H9 (cell line): ENCODE measurements at regions not wholly inside any gene's neighbourhood (a gene's known extent, or its start where the extent isn't known, plus 50 kb on each side); places are given as distances from the start of the nearest gene placed in this dataset.

Experiments
- DNase-seq: peaks from one replicate; pipeline ENCODE4 v3.0.0-alpha.2; 2017
- H2AFZ ChIP-seq: one replicate; pipeline ENCODE4 v1.6.1; 2013; ENCODE audit warnings: mild to moderate bottlenecking, low read length, control low read depth, moderate library complexity
- H2AK5ac ChIP-seq: 2 replicates; pipeline ENCODE4 v1.6.1; 2013; ENCODE audit warnings: low read length, control low read depth, mixed read lengths; ENCODE audit not compliant: insufficient read length
- H2BK120ac ChIP-seq: one replicate; pipeline ENCODE4 v1.6.1; 2013; ENCODE audit warnings: low read depth, mild to moderate bottlenecking, low read length, control low read depth, inconsistent platforms; ENCODE audit not compliant: poor library complexity, severe bottlenecking
- H2BK12ac ChIP-seq: 2 replicates; pipeline ENCODE4 v1.6.1; 2013; ENCODE audit warnings: low read length, control low read depth, mixed read lengths, low read depth; ENCODE audit not compliant: insufficient read length
- H2BK15ac ChIP-seq: 2 replicates; pipeline ENCODE4 v1.6.1; 2013; ENCODE audit warnings: low read depth, low read length, control low read depth
- H2BK20ac ChIP-seq: one replicate; pipeline ENCODE4 v1.6.1; 2013; ENCODE audit warnings: low read depth, mild to moderate bottlenecking, low read length, control low read depth, inconsistent platforms; ENCODE audit not compliant: poor library complexity, severe bottlenecking
- H2BK5ac ChIP-seq: 2 replicates; pipeline ENCODE4 v1.6.1; 2013; ENCODE audit warnings: low read length, control low read depth, mixed read lengths; ENCODE audit not compliant: insufficient read length
- H3K14ac ChIP-seq: 2 replicates; pipeline ENCODE4 v1.6.1; 2013; ENCODE audit warnings: low read length, control low read depth; ENCODE audit not compliant: insufficient read depth
- H3K18ac ChIP-seq: 2 replicates; pipeline ENCODE4 v1.6.1; 2013; ENCODE audit warnings: low read depth, mild to moderate bottlenecking, mixed read lengths, low read length, control low read depth; ENCODE audit not compliant: insufficient read length
- H3K23ac ChIP-seq: 2 replicates; pipeline ENCODE4 v1.6.1; 2013; ENCODE audit warnings: low read length, control low read depth, mixed read lengths, low read depth; ENCODE audit not compliant: insufficient read length
- H3K23me2 ChIP-seq: 2 replicates; pipeline ENCODE4 v1.6.1; 2013; ENCODE audit warnings: low read depth, mild to moderate bottlenecking, mixed read lengths, low read length, control low read depth; ENCODE audit not compliant: insufficient read length, poor library complexity, severe bottlenecking
- H3K27ac ChIP-seq: 2 replicates; pipeline ENCODE4 v1.5.1; 2013; ENCODE audit warnings: low read length, control low read depth, mixed read lengths, low read depth; ENCODE audit not compliant: insufficient read length
- H3K27me3 ChIP-seq: 2 replicates; pipeline ENCODE4 v1.6.1; 2013; ENCODE audit warnings: low read length, control low read depth, inconsistent platforms; ENCODE audit not compliant: insufficient read depth
- H3K4ac ChIP-seq: 2 replicates; pipeline ENCODE4 v1.6.1; 2013; ENCODE audit warnings: low read depth, mild to moderate bottlenecking, control low read depth, inconsistent platforms, low read length, moderate library complexity
- H3K4me1 ChIP-seq: 2 replicates; pipeline ENCODE4 v1.6.1; 2013; ENCODE audit warnings: low read length, control low read depth, inconsistent platforms; ENCODE audit not compliant: insufficient read depth
- H3K4me2 ChIP-seq: 2 replicates; pipeline ENCODE4 v1.6.1; 2013; ENCODE audit warnings: low read length, control low read depth, mixed read lengths; ENCODE audit not compliant: insufficient read length, insufficient read depth
- H3K56ac ChIP-seq: 2 replicates; pipeline ENCODE4 v1.6.1; 2013; ENCODE audit warnings: low read depth, mild to moderate bottlenecking, mixed read lengths, low read length, control low read depth; ENCODE audit not compliant: insufficient read length
- H3K79me1 ChIP-seq: 2 replicates; pipeline ENCODE4 v1.6.1; 2013; ENCODE audit warnings: low read depth, mild to moderate bottlenecking, moderate library complexity, low read length, control low read depth, inconsistent platforms; ENCODE audit not compliant: insufficient read depth, poor library complexity, severe bottlenecking
- H3K79me2 ChIP-seq: 2 replicates; pipeline ENCODE4 v1.6.1; 2013; ENCODE audit warnings: low read length, control low read depth, inconsistent platforms; ENCODE audit not compliant: insufficient read depth
- H3K9ac ChIP-seq: 2 replicates; pipeline ENCODE4 v1.6.1; 2013; ENCODE audit warnings: low read length, control low read depth, mixed read lengths; ENCODE audit not compliant: insufficient read length; ENCODE audit errors: extremely low read depth
- H3K9me3 ChIP-seq: one replicate; pipeline ENCODE4 v1.6.1; 2013; ENCODE audit warnings: low read depth, low read length, inconsistent platforms; ENCODE audit not compliant: control insufficient read depth
- H3T11ph ChIP-seq: one replicate; pipeline ENCODE4 v1.6.1; 2013; ENCODE audit warnings: mild to moderate bottlenecking, low read length, control low read depth, inconsistent platforms
- H4K20me1 ChIP-seq: one replicate; pipeline ENCODE4 v1.6.1; 2013; ENCODE audit not compliant: control insufficient read depth, insufficient read length, insufficient read depth
- H4K5ac ChIP-seq: 2 replicates; pipeline ENCODE4 v1.6.1; 2013; ENCODE audit warnings: low read depth, mild to moderate bottlenecking, mixed read lengths, low read length, control low read depth; ENCODE audit not compliant: insufficient read length
- H4K8ac ChIP-seq: replicated peaks from 2 replicates; pipeline ENCODE4 v1.6.1; 2013; ENCODE audit warnings: low read length, control low read depth, mixed read lengths, low read depth; ENCODE audit not compliant: insufficient read length
- H4K91ac ChIP-seq: 2 replicates; pipeline ENCODE4 v1.6.1; 2013; ENCODE audit warnings: low read depth, mild to moderate bottlenecking, moderate library complexity, mixed read lengths, low read length, control low read depth; ENCODE audit not compliant: insufficient read length
- H3K27ac Mint-ChIP-seq, 3 experiments: 2 replicates in 2 of 3; 3 replicates in 1 of 3; pipeline ENCODE4 v1.8.0; 2020 to 2021; ENCODE audit warnings: mixed read lengths in 3 of 3, mild to moderate bottlenecking in 1 of 3, moderate library complexity in 1 of 3
- H3K27me3 Mint-ChIP-seq: 2 replicates; pipeline ENCODE4 v1.8.0; 2021; ENCODE audit warnings: low read depth, mild to moderate bottlenecking, moderate library complexity, mixed read lengths
- H3K36me3 Mint-ChIP-seq, 3 experiments: 2 replicates in 2 of 3; 3 replicates in 1 of 3; pipeline ENCODE4 v1.8.0; 2020 to 2021; ENCODE audit warnings: low read depth in 3 of 3, mixed read lengths in 3 of 3; ENCODE audit not compliant: insufficient read depth in 1 of 3
- H3K4me1 Mint-ChIP-seq, 2 experiments: 2 replicates each; pipeline ENCODE4 v1.8.0; 2020; ENCODE audit warnings: mixed read lengths in 2 of 2
- H3K4me3 Mint-ChIP-seq, 2 experiments: 2 replicates in 1 of 2; 3 replicates in 1 of 2; pipeline ENCODE4 v1.8.0; 2020 to 2021; ENCODE audit warnings: mild to moderate bottlenecking in 2 of 2, mixed read lengths in 2 of 2, moderate library complexity in 1 of 2
- H3K9me3 Mint-ChIP-seq, 2 experiments: 2 replicates in 1 of 2; 3 replicates in 1 of 2; pipeline ENCODE4 v1.8.0; 2020; ENCODE audit warnings: mild to moderate bottlenecking in 2 of 2, mixed read lengths in 2 of 2, moderate library complexity in 1 of 2
- CTCF ChIP-seq: fragments of 200-600 bp; sonication (generic); conservative IDR thresholded peaks from 3 replicates; pipeline ENCODE4 v1.8.0; 2021; ENCODE audit warnings: antibody characterized with exemption, mild to moderate bottlenecking
- WGBS: extraction: QIAGEN DNeasy Blood & Tissue Kit; methylation state at CpG from one replicate; pipeline ENCODE4 v1.1.7; 2013; ENCODE audit warnings: missing lambda C conversion rate, low lambda C conversion rate, mixed read lengths; ENCODE audit not compliant: insufficient read length; ENCODE audit errors: extremely low coverage; 5-methylcytosine and 5-hydroxymethylcytosine counted together

- Mint-ChIP-seq H3K36me3 (no peaks in the 10 kb centered on the region), H3K4me3 (no peak overlapping the region), H3K27ac (no peak overlapping the region), H3K9me3 (no peaks in the 10 kb centered on the region; a peak in 1 of 5 replicates), H3K4me1 (peaks cover 14 to 18% of the 10 kb centered on the region in 2 experiments), H3K27me3 (no peaks in the 10 kb centered on the region; the same call in 1 of the 2 replicates)
- Histone ChIP-seq H3K79me1 (no peaks in the 10 kb centered on the region), H2BK15ac (no peak overlapping the region), H3K14ac (no peak overlapping the region), H4K91ac (no peak overlapping the region), H3K4me2 (no peak overlapping the region), H3K56ac (no peak overlapping the region), H3K27ac (no peak overlapping the region), H2BK5ac (no peak overlapping the region), H2BK20ac (no peak overlapping the region), H3K4ac (no peak overlapping the region), H3K4me1 (no peaks in the 10 kb centered on the region), H2BK12ac (no peak overlapping the region), H2BK120ac (no peak overlapping the region), H3K23ac (no peak overlapping the region), H3K9me3 (no peaks in the 10 kb centered on the region), H3T11ph (no peak overlapping the region), H3K23me2 (no peaks in the 10 kb centered on the region), H4K8ac (no peak overlapping the region), H3K18ac (no peak overlapping the region), H2AK5ac (no peak overlapping the region), H4K20me1 (no peaks in the 10 kb centered on the region), H3K9ac (no peak overlapping the region), H3K79me2 (no peaks in the 10 kb centered on the region), H2AFZ (no peak overlapping the region), H4K5ac (no peak overlapping the region), H3K27me3 (no peaks in the 10 kb centered on the region; the same call in 1 of the 2 replicates)
- no peak for TF ChIP-seq CTCF
- DNase-seq: no peak
- WGBS: no CpG with 5 or more reads among the region's 6 CpGs
Measured at GRCh38 chr10:91050371-91051034, 129.6 kb upstream of the ANKRD1 start.
